ENCODE measurements at regions not wholly inside any gene's neighbourhood (a gene's known extent, or its start where the extent isn't known, plus 50 kb on each side); places are given as distances from the start of the nearest gene placed in this dataset.

- FAIRE-seq (no peak), DNase-seq (ENCODE audit: low read depth in 1 of 2, low spot score in 2 of 2) (no peak)
- WGBS, 2 experiments (ENCODE audit: extremely low coverage in 1 of 2, insufficient coverage in 1 of 2, insufficient read length in 1 of 2, insufficient replicate concordance in 2 of 2, low coverage in 1 of 2, low lambda C conversion rate in 2 of 2, missing lambda C conversion rate in 1 of 2), result 94% methylated on average over 2 of the region's 2 CpGs; no CpG with 5 or more reads in 1 of the 2 experiments
- Histone ChIP-seq H4K91ac (replicated peaks; ENCODE audit: insufficient read length, low read length) (no peak overlapping the region), H3K23me2 (ENCODE audit: low read depth, low read length) (no peaks in the 10 kb centered on the region; the same call in 1 of the 2 replicates), H3K23ac (ENCODE audit: insufficient read length) (no peak overlapping the region), H2BK20ac (ENCODE audit: low read length) (no peak overlapping the region), H3K9me3 (ENCODE audit: insufficient read depth in 2 of 2, low read depth in 1 of 2, low read length in 1 of 2) (no peaks in the 10 kb centered on the region), H3K79me2 (ENCODE audit: control insufficient read depth in 1 of 2, insufficient read depth in 2 of 2, low read length in 2 of 2) (no peaks in the 10 kb centered on the region), H3K9ac (replicated peaks in 1 of 4; ENCODE audit: extremely low read depth in 1 of 4, low read depth in 3 of 4, low read length in 3 of 4) (no peak overlapping the region), H2AFZ (ENCODE audit: low read length) (no peak overlapping the region), H3K79me1 (ENCODE audit: low read depth, low read length) (no peaks in the 10 kb centered on the region), H3K4me2 (ENCODE audit: insufficient read depth in 1 of 2, low read depth in 2 of 2, low read length in 2 of 2) (no peak overlapping the region), H3K18ac (ENCODE audit: extremely low read depth, low read length) (no peak overlapping the region), H4K5ac (ENCODE audit: insufficient read length, low read depth, low read length) (no peak overlapping the region), H3K4me3 (ENCODE audit: extremely low read depth in 1 of 4, insufficient read depth in 2 of 4, low read depth in 3 of 4, low read length in 4 of 4) (no peak overlapping the region), H2AK5ac (ENCODE audit: low read depth, low read length) (no peak overlapping the region), H2BK120ac (replicated peaks; ENCODE audit: low read depth, low read length) (no peak overlapping the region), H3K36me3 (ENCODE audit: control insufficient read depth in 2 of 4, insufficient read depth in 4 of 4, low read length in 3 of 4) (no peaks in the 10 kb centered on the region; a peak in 1 of 8 replicates), H4K20me1 (replicated peaks in 1 of 2; ENCODE audit: control insufficient read depth in 1 of 2, insufficient read depth in 2 of 2, low read length in 2 of 2) (no peaks in the 10 kb centered on the region), H2BK5ac (ENCODE audit: low read depth, low read length) (no peak overlapping the region), H3K4me1 (replicated peaks in 1 of 4; ENCODE audit: control insufficient read depth in 3 of 4, insufficient read depth in 4 of 4, low read length in 3 of 4) (no peaks in the 10 kb centered on the region), H3K14ac (ENCODE audit: insufficient read length) (no peak overlapping the region), H2BK12ac (ENCODE audit: low read depth, low read length) (no peak overlapping the region), H3K4ac (replicated peaks; ENCODE audit: insufficient read length, low read depth, low read length) (no peak overlapping the region), H3K56ac (replicated peaks; ENCODE audit: insufficient read length, low read depth, low read length) (no peak overlapping the region), H3K27me3 (replicated peaks in 1 of 4; ENCODE audit: control insufficient read depth in 3 of 4, extremely low read depth in 1 of 4, insufficient read depth in 3 of 4, low read length in 3 of 4) (no peaks in the 10 kb centered on the region), H2BK15ac (ENCODE audit: low read length) (no peak overlapping the region), H4K8ac (ENCODE audit: extremely low read depth, insufficient read depth, low read length) (no peak overlapping the region), H3K27ac (ENCODE audit: low read depth, low read length) (no peak overlapping the region)
- CTCF ChIA-PET (ENCODE audit: partially characterized antibody), result interaction anchor here (0.7 kb wide), 1 partner anchor 1832 kb away, joined by 3 read pairs; no protein-coding TSS in a partner anchor
- POLR2A ChIA-PET (ENCODE audit: partially characterized antibody), result no interaction called here
- no peak for TF ChIP-seq FOSL1 (IDR thresholded peaks at IDR 0.05; ENCODE audit: insufficient read depth, low read depth, low read length)
- no peak for TF ChIP-seq RXRA (IDR thresholded peaks at IDR 0.05; ENCODE audit: insufficient read depth, low read depth, low read length)
- TF ChIP-seq, protein P1, sequence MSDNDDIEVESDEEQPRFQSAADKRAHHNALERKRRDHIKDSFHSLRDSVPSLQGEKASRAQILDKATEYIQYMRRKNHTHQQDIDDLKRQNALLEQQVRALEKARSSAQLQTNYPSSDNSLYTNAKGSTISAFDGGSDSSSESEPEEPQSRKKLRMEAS (IDR thresholded peaks at IDR 0.05), result no peak
- no peak for TF ChIP-seq YY1 (IDR thresholded peaks at IDR 0.05; ENCODE audit: low read depth, low read length)
- no peak for TF ChIP-seq CEBPB (IDR thresholded peaks at IDR 0.05; ENCODE audit: low read depth, low read length)
- no peak for TF ChIP-seq HDAC2 (IDR thresholded peaks at IDR 0.05; ENCODE audit: borderline replicate concordance in 1 of 2, low read depth in 2 of 2, low read length in 2 of 2)
- no peak for TF ChIP-seq SP4 (IDR thresholded peaks at IDR 0.05; ENCODE audit: low read length)
- no peak for TF ChIP-seq RNF2 (IDR thresholded peaks at IDR 0.05; ENCODE audit: borderline replicate concordance, low read depth, low read length, missing control alignments, poor library complexity, severe bottlenecking)
- TF ChIP-seq RBBP5 (IDR thresholded peaks at IDR 0.05; ENCODE audit: borderline replicate concordance, low read depth, low read length), result no peak
- TF ChIP-seq BCL11A (IDR thresholded peaks at IDR 0.05; ENCODE audit: low read depth in 2 of 2, low read length in 2 of 2), result no peak
- no peak for TF ChIP-seq ATF2 (IDR thresholded peaks at IDR 0.05; ENCODE audit: low read length)
Observed at GRCh38 chr15:96005906-96006305, 324.6 kb upstream of the NR2F2 start.

Measured in H1 (cell line).